ENCODE measurements at regions not wholly inside any gene's neighbourhood (a gene's known extent, or its start where the extent isn't known, plus 50 kb on each side); places are given as distances from the start of the nearest gene placed in this dataset.

- H3K27me3 Mint-ChIP-seq (ENCODE audit: insufficient read depth), result peaks cover 5% of the 10 kb centered on the region; the same call in 1 of the 2 replicates
- no peaks in the 10 kb centered on the region for H3K4me1 Mint-ChIP-seq (ENCODE audit: low read depth)
- no peak for TF ChIP-seq CTCF (IDR thresholded peaks at IDR 0.05)
- no peak for DNase-seq
- no peaks in the 10 kb centered on the region for H3K36me3 Mint-ChIP-seq (ENCODE audit: low read depth)
- H3K9me3 Mint-ChIP-seq, result peaks cover 19% of the 10 kb centered on the region
- no peak overlapping the region for H3K4me3 Mint-ChIP-seq
- no peak overlapping the region for H3K27ac Mint-ChIP-seq
These were observed 380.7 kb upstream of the GOLIM4 start for GRCh38 chr3:168476360-168476980.

GRCh38 chr3:168475704-168476103, 380.0 kb upstream of the GOLIM4 start:
- no peaks in the 10 kb centered on the region for H3K4me1 Mint-ChIP-seq (ENCODE audit: low read depth)
- no peak for DNase-seq
- no peak overlapping the region for H3K27ac Mint-ChIP-seq
- no peaks in the 10 kb centered on the region for H3K36me3 Mint-ChIP-seq (ENCODE audit: low read depth)
- no peak overlapping the region for H3K4me3 Mint-ChIP-seq
- peaks cover 17% of the 10 kb centered on the region for H3K9me3 Mint-ChIP-seq
- TF ChIP-seq CTCF (IDR thresholded peaks at IDR 0.05), result no peak
- peaks cover 5% of the 10 kb centered on the region; the same call in 1 of the 2 replicates for H3K27me3 Mint-ChIP-seq (ENCODE audit: insufficient read depth)

- TF ChIP-seq CTCF (IDR thresholded peaks at IDR 0.05), result no peak
- Mint-ChIP-seq H3K27ac (no peak overlapping the region), H3K27me3 (ENCODE audit: insufficient read depth) (peaks cover 2% of the 10 kb centered on the region; the same call in 1 of the 2 replicates), H3K4me1 (ENCODE audit: low read depth) (no peaks in the 10 kb centered on the region), H3K4me3 (no peak overlapping the region), H3K9me3 (peaks cover 6% of the 10 kb centered on the region; the same call in 1 of the 2 replicates), H3K36me3 (ENCODE audit: low read depth) (no peaks in the 10 kb centered on the region)
- no peak for DNase-seq
These were observed 377.7 kb upstream of the GOLIM4 start for GRCh38 chr3:168473334-168473890.

- Mint-ChIP-seq H3K27me3 (ENCODE audit: insufficient read depth) (peaks cover 2% of the 10 kb centered on the region; the same call in 1 of the 2 replicates), H3K9me3 (peaks cover 6% of the 10 kb centered on the region; the same call in 1 of the 2 replicates), H3K4me1 (ENCODE audit: low read depth) (no peaks in the 10 kb centered on the region), H3K27ac (no peak overlapping the region), H3K36me3 (ENCODE audit: low read depth) (no peaks in the 10 kb centered on the region), H3K4me3 (no peak overlapping the region)
- no peak for DNase-seq
- no peak for TF ChIP-seq CTCF (IDR thresholded peaks at IDR 0.05)
These were observed 377.1 kb upstream of the GOLIM4 start for GRCh38 chr3:168472783-168473182.

GRCh38 chr3:168470380-168470779, 374.7 kb upstream of the GOLIM4 start:
- no peak for TF ChIP-seq CTCF (IDR thresholded peaks at IDR 0.05)
- Mint-ChIP-seq H3K27ac (no peak overlapping the region), H3K4me1 (ENCODE audit: low read depth) (no peaks in the 10 kb centered on the region), H3K36me3 (ENCODE audit: low read depth) (no peaks in the 10 kb centered on the region), H3K4me3 (no peak overlapping the region), H3K27me3 (ENCODE audit: insufficient read depth) (no peaks in the 10 kb centered on the region), H3K9me3 (peaks cover 6% of the 10 kb centered on the region)
- DNase-seq, result no peak
